HG03442 (cell line): ENCODE measurements at regions not wholly inside any gene's neighbourhood (a gene's known extent, or its start where the extent isn't known, plus 50 kb on each side); places are given as distances from the start of the nearest gene placed in this dataset.

Source experiments
- ATAC-seq: cut with Tn5 transposase; IDR thresholded peaks from one replicate; pipeline ENCODE4 v1.9.1; 2021; ENCODE audit warnings: mild to moderate bottlenecking, moderate library complexity; ENCODE audit not compliant: unreplicated experiment

- ATAC-seq = peak; percentile 94
Measured at GRCh38 chr2:40507432-40507831, 55.5 kb upstream of the SLC8A1 start.

- no peak for ATAC-seq
Measured at GRCh38 chr2:40510304-40510703, 58.4 kb upstream of the SLC8A1 start.

DNA sequence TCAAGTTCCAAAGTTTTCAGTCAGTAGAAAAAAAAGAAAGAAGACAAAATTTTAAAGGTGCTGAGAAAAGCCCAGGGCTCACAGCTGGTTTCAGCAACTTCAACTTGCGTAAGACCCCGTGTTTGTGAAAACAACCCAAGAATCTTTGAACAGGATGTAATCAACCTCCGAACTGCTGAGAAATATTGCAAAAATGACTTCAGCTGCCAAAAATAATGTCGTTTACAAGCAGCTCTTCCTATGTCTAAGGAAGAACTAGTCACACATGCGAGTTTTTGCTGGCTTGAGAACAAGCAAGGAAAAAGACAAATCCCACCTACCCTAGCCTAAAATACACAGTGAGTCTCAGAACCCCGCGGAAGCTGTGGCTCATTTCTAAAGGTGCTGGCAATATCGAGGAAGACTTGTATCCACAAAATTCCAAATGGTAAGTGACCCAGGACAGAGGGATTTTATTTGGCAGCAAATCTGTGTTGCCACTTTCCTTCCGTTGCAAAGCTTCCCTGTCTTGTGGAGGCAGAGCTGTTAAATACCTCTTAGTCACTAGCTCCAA, 59.8 kb upstream of the SLC8A1 start:
- no peak for ATAC-seq

GRCh38 chr2:40512256-40512655, 60.4 kb upstream of the SLC8A1 start:
- no peak for ATAC-seq

- no peak for ATAC-seq
Measured at GRCh38 chr2:40513201-40513600, 61.3 kb upstream of the SLC8A1 start.

- ATAC-seq = no peak
Measured at GRCh38 chr2:40516604-40517003, 64.7 kb upstream of the SLC8A1 start.

GRCh38 chr2:40528564-40528963, 76.7 kb upstream of the SLC8A1 start:
- ATAC-seq = no peak

DNA sequence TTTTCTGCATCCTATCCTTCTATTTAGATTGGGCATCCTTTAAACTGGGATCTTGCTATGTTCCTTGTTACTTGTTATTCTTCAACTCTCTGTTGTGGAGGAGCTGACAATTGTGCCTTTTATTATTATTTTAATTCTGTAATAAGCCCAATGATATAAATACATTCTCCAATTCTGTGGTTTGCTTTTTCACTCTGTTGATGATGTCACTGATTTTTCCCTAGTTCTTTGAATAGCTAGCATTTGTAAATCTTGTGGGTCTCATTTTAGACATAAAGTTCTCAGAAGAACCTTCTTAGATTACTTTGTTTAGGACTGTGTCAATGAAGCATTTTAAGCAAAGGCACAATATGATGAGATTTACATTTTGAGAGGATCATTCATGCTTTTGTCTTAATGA, 79.5 kb upstream of the SLC8A1 start:
- ATAC-seq = no peak

DNA sequence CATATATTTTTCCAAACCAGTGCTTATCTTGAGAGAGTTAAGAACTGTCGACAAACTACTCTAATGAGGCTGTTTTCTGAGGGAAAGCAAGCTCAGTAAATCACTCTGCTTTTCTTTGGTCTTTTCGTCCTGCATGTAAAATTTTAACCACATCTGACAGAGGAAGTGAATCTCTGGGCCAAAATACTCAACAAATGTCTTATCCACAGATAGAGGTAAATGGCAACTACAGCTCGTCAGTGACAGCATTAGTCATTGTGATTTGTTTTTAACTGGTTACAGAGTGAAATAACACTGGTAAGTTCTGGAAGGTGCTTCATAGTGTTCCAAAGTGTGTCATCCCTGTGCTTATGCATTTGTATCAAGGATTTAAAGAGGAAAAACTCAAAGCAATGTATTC, 82.6 kb upstream of the SLC8A1 start:
- no peak for ATAC-seq

GRCh38 chr2:40535972-40536371, 84.1 kb upstream of the SLC8A1 start:
- ATAC-seq = no peak

DNA sequence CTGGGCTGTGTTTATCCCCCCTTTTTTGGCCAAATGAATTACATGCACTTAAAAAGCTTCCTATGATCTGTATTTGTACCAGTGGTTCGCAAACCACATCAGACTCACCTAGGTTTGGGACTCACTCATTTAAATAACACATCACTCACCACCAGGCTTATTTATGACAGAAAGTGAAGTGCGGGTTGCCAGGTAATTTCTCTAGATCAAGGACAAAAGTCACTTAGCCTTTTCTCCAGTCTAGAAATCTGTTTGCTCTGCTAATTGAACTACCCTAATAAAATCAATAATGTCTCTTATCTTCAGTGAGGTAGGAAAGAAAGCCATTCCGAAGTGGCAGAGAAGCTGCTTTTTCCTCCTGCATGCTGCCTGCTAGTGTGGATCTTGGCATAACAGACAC, 88.1 kb upstream of the SLC8A1 start:
- ATAC-seq = no peak

- no peak for ATAC-seq
Measured at GRCh38 chr2:40543381-40543780, 91.5 kb upstream of the SLC8A1 start.

DNA sequence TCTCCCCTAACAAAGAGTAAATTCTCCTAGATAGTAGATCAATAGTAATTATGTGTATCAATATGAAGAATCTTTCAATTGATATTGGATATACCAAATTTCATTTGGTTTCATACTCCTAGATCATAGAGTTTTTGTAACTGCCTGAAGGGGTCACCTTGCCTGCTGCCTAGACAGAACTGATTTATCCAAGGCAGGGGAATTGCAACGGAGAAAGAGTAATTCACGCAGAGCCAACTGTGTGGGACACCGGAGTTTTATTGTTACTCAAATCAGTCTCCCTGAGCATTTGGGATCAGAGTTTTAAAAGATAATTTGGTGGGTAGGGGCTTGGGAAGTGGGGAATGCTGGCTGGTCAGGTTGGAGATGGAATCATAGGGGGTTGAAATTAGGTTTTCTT, 92.2 kb upstream of the SLC8A1 start:
- ATAC-seq = no peak

GRCh38 chr2:40545645-40546044, 93.8 kb upstream of the SLC8A1 start:
- ATAC-seq = no peak

DNA sequence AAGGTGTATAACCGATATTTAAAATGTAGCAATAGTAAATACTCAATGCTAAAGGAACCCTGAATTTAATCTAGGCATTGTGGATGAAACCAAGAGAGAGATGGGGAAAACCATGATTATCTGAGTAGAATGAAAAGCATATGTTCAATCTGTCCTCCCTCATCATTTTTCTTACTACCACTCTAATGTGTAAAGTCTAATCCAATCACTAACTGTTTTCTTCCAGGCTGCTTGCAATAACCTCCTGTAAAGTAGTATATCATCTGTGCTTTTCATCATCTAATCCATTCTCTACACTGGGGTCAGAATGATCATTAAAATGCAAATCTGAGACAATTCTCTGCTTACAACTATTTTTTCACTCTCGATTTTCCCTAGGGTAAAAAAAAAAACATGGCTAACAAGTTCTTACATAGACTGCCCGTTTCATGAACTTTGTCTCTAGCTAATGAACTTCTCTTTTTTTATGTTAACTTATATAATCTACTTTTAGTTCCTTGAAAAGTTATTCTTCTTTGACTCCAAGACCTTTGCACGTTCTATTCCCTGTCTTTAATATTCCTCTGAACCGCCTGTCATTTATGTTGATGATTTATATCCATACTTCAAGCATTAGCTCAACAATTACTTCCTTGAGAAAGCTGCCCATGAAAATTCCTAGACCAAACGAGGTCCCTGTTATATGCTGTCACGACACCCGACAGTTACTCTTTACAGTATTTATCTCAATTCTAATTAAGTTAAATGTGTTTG, 94.7 kb upstream of the SLC8A1 start:
- no peak for ATAC-seq

DNA sequence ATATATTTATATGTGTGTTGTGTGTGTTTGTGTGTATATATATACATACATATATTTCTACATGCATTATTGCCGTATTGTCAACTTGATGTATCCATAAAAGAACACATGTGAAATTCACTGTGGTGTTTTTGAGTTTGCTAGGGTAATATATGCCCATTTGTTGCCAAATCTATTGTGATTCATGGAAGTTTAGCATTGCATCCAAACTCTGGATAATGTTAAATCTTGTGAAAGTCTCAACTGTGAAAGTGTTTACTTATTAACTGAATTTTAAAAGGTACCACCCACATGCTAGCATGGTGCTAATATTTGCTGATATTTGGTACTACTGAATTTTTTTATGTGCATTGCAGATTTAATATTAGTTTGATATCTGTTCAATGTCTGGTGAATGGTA, 96.6 kb upstream of the SLC8A1 start:
- no peak for ATAC-seq

DNA sequence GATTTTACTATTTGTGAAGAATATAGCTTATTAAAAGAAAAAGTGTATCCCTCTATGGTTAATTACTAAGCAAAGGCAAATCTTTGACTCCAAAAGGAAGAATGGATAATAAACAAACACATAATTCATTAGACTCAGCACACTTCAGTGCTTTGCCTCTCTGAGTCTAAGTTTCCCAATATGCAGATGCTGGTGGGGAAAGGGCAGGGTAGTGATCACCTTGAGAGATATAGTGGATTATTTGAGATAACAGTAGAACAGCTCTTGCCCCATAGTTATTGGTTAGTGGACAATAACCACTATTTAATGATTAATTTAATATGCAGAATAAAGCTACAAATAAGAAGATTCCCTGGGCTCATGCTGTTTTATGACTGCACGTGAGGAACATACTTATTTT, 98.2 kb upstream of the SLC8A1 start:
- no peak for ATAC-seq

DNA sequence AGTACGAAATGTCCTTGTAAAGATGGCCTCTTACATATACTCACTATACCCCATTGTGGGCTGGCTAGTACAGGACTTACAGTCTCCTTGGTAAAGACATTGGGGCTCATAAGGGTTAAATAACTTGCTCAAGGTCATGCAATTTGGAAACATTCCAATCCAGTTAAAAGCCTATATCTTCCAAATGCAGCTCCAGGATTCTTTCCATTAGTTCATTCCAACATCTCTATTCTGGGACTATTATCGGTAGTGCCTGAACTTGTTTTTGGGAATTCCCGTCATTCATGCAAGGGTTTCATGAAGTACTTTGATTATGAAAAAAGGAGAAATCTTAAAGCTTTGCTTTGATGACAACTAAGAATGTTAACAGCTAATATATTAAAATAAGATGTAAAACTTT, 99.2 kb upstream of the SLC8A1 start:
- ATAC-seq = no peak

GRCh38 chr2:40554665-40555294, 102.9 kb upstream of the SLC8A1 start:
- peak; percentile 91 for ATAC-seq

- ATAC-seq = no peak
Measured at GRCh38 chr2:40556293-40556692, 104.4 kb upstream of the SLC8A1 start.

GRCh38 chr2:40556739-40557138, 104.8 kb upstream of the SLC8A1 start:
- ATAC-seq = no peak

DNA sequence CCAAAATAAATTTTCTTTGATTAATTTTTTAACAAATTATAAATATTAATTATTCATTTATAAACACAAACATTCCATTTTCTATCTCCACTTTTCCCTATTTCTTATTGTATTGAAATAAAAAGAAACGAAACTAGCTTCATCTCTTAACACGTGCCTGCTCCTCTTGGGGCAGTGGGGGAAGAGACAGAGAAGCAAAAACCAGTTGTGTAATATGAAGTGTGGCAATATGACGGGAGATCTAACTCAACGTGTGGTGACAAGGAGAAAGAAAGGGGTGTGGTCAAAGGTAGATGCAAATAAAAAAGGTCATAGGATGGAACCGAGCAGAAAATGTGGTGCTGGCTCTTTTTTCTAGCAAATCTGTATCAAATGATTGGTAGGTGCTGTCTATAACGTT, 106.9 kb upstream of the SLC8A1 start:
- ATAC-seq = no peak
